Stimulated activated CD4-positive, alpha-beta T cell treated with anti-CD3 and anti-CD28 coated beads, Interleukin-15, amount 100 ng/mL, for 24 hours (primary cell): ENCODE measurements at regions not wholly inside any gene's neighbourhood (a gene's known extent, or its start where the extent isn't known, plus 50 kb on each side); places are given as distances from the start of the nearest gene placed in this dataset.
"Not testable (repeated sequence)": the region's sequence is repeated elsewhere in the genome, so short reads cannot be mapped to it uniquely, and the experiment has no call there.

Source experiments
- DNase-seq: peaks from one replicate; pipeline ENCODE4 v3.0.0-alpha.2; 2020

DNA sequence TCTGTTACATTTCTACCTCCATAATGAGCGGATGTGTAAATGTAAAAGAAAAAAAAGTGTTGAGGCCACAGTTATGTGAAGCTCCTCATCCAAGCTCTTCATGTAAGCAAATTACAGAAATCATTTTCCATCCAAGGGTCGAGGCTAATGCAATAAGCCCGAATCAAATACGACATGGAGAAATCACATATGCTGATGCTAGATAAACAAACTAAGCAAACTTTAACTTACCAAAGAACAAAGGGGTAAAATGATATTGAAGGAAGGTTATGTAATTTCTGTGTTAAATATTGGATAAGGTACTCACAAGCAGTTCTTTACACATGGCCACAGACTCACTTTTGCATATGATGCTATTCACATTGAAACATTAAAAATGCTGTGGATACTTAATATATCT is 310.2 kb upstream of the ID2 start:
- no peak for DNase-seq

DNA sequence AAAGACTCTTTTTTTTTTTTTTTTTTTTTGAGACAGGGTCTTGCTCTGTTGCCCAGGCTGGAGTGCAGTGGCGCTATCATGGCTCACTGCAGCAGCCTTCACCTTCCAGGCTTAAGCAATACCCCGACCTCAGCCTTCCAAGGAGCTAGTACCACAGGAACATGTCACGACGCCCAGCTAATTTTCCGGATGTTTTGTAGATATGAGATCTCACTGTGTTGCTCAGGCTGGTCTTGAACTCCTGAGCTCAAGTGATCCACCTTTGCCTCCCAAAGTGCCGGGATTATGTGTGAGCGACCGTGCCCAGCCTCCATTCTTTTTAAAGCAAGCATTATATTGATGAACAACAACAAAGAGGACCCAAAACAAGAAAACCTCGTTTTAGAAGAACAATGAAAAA is 307.1 kb upstream of the ID2 start:
- DNase-seq: no peak

GRCh38 chr2:8376603-8377410 is 305.0 kb upstream of the ID2 start:
- DNase-seq: peak; percentile 21

GRCh38 chr2:8378016-8378810 is 303.6 kb upstream of the ID2 start:
- DNase-seq: no peak

DNA sequence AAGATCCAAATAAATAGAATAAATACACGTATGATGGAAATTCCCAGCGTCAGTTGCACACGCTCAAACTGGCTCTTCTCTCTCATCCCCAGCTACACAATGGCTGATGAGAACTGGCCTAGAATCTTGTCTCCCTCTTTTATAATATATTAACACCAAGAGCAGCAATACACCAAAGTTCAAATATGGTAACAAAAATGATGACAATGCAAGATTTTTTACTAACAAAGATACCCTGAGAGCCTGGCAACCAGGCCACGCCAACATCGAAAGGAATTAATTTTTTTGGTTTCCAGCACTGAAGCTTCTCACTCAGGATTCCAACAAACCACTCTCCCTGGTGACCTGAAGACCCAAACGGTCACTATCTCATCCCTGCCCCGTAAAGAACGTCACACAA is 302.7 kb upstream of the ID2 start:
- DNase-seq: no peak

GRCh38 chr2:8379549-8379948 is 302.3 kb upstream of the ID2 start:
- no peak for DNase-seq

DNA sequence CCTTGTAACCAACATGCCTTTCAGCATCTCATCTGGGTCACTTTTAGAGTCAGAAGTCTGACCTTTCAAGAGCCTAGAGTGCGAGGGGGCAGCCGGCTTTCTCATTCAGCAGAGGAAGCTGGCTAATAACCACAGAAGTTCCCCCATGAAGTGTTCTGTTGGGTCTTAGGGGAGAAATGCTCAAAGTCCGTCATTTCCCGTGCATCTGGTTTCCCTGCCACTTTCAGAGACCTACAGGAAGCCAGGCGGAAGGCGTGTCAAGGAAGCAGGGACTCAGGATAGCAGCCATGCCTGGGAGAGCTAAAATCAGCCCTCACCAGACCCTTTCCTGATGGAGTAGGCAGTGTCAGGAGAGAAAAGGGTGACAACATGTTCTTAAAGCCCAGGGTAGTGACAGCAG is 301.8 kb upstream of the ID2 start:
- no peak for DNase-seq

DNA sequence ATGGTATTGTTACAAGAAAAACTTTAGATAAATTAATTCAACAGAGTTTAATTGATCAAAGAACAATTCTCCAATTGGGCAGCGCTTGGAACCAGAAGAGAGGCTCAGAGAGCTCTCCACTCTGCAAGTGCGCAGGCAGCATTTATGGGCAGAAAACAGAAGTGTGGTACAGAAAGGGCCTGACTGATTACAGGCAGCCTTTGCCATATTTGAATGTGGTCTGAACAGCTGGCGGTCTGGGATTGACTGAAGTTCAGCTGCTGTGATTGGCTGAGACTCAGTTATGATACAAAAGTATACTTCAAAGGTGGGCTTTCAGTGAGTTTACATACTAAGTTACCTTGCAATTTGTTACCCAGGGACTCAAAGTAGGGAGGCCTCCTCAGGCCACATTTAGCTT is 301.3 kb upstream of the ID2 start:
- no peak for DNase-seq

GRCh38 chr2:8382485-8382884 is 299.4 kb upstream of the ID2 start:
- DNase-seq: no peak

DNA sequence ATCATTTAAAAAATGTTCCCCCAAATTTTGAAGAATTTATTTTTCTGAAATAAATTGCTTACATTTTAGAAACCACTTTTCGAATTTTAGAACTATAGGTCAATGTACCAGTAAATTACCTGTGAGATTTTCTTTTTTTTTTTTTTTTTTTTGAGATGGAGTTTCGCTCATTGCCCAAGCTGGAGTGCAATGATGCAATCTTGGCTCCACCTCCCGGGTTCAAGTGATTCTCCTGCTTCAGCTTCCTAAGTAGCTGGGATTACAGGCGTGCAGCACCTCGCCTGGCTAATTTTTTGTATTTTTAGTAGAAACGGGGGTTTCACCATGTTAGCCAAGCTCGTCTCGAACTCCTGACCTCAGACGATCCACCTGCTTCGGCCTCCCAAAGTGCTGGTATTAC is 295.1 kb upstream of the ID2 start:
- DNase-seq: not testable (repeated sequence)

GRCh38 chr2:8388781-8389180 is 293.1 kb upstream of the ID2 start:
- no peak for DNase-seq

DNA sequence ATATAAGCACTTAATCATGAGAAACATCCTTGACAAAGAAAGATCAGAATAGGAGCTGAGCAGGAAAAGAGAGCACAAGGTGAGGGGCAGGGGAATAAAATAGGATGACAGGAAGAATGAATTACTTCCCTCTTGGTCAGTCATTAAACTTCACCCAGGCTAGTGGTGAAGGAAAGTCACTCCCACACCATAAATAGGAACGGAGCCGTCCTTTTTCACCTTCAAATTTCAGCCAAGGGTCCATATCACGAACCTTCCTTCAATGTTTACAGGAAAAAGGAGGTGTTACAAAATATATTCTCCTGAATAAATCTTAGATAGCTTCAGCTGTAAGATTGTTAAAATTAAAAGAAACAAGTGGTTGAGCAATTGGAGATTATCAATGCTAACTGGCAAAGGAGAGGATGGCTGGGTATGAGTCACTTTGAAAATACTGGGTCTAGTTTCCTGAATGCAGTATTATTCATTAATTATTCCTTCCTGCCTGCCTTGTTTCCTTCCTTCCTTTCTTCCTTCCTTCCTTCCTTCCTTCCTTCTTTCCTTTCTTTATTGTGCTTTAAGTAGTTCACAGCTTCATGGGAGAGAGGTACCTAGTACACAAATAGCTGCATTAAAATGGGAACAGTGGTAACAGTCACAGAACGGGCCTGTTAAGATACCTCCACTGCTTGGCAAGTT is 292.3 kb upstream of the ID2 start:
- no peak for DNase-seq

GRCh38 chr2:8391126-8391525 is 290.7 kb upstream of the ID2 start:
- no peak for DNase-seq

- DNase-seq: no peak
Measured at GRCh38 chr2:8391584-8391983, 290.3 kb upstream of the ID2 start.

DNA sequence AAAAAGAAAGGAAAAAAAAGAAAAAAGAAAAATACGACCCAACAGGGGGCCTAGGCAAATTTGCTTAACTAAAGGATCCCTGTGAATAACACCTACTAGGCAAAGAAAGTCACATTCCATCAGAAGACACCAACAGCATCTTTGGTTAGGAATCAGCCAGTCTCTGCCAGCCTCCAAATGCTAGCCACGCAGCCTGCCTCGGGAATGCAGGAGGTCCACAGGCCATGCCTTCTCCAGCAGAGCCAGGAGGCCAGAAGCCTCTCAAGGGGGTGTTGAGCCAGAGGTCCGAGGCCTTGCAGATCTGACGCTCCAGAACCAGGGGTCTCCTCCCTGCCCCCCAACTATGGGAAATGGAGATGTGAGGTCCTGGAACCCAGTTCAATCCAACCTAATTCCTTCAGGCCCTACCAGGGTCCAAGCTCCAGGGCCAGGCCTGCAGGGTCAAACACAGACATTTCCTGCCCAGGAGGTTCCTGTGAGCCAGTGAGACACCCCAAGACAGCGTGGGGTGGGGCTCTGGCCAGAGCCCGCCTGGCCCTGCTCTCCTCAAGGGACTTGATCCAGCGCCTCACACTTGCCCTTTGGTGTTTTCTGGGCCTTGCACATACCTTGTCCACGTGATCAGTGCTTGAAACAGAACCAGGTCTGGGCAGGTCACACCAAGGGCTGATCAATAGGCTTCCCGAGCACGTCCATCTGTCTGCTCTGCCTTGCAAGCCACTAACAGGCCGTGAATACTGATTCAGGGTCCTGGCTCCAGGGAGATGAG is 289.6 kb upstream of the ID2 start:
- no peak for DNase-seq

- DNase-seq: no peak
Measured at GRCh38 chr2:8393506-8393905, 288.4 kb upstream of the ID2 start.

DNA sequence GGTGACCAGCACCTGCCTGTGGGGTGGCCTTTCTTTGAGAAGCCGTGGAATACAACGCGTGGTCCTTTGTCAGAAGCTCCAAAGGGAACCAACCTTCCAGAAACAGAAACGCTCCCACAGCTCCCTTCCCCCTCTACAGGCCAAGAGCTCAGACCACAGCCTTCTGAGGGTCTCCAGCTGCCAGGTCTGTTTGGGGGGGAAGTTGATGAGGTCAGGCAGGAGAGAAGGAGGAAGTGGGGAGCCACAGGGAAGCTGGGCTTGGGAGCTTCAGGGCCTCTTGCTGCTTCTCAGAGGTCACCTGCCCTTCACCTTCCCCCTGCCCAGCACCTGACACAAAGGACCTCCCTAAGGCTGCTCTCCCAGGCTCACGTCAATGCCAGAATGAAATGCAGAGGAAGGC is 287.7 kb upstream of the ID2 start:
- DNase-seq: no peak

DNA sequence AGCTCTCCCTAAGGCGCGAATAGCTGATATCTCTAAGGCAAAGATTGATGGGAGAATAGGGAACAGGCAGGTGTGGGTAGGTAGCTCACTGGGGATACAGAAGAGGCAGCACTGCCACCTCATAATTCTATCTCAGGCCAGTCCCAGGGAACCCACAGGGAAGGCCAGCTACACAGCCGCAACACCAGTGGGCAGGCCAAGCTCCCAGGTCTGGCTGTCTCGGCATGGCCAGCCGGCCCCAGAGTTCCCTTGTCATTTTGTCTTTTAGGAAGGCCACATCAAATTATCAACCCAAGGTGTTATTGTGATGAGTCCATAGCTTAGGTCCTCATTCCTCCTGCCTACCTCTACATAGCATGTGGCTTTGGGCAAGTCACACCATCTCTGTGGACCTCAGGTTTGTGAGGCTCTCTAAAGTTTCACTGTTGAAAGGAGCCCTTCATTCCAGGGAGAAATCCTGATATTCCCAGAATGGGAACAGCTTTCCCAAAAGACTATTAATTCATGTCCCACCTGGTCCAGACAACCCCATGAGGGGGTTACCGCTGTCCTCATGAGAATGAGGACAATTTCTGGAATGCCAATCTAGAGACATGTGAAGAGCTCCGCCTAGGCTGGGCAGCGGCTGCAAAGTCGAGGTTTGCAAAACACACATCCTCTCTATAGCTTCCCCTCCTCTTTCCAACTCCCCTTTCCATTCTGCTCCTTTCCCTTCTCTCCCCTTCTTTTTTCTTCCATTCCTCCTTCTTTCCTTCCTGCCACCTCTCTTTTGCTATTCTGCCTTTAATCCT is 287.1 kb upstream of the ID2 start:
- no peak for DNase-seq

DNA sequence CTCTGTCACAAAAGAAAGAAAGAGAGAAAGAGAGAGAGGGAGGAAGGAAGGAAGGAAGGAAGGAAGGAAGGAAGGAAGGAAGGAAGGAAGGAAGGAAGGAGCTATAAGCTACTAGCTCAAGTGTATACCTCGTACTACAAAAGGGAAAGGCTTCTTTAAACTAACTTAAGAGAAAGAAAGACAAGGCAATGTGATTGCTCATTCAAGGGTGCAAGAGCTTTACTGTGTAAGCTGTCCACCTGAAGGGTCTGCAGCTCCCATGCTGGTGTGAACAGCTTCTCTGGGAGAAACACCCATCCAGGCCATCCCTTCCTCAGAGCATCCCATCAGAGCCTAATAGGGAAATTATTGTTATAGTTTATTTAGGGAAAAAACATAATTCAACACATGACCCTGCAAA is 286.1 kb upstream of the ID2 start:
- DNase-seq: no peak

- no peak for DNase-seq
Measured at GRCh38 chr2:8398040-8398668, 283.7 kb upstream of the ID2 start.

GRCh38 chr2:8399731-8400130 is 282.1 kb upstream of the ID2 start:
- no peak for DNase-seq

DNA sequence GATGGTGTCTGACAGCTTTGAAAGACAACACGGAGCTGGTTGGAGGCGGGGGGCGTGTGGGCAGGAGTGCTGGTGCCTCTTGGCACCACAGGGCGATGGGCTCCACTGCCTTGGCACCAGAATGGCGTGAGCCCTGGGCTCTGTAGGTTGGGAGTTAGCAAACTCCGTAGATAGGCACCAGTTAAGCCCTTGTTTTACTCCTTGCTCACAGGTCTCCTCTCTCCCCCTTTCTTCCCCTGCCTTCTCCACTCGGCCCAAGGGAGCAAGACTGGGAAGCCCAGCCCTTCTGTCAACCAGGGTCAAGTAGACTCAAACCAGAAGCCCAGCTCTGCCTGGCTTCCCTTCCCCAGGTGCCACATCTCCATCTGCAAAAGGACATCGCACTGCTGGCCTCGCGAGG is 281.7 kb upstream of the ID2 start:
- no peak for DNase-seq
